CD4-positive, alpha-beta T cell treated with Interleukin-2 at 100 ng/mL for 4 hours (primary cell): ENCODE measurements at regions not wholly inside any gene's neighbourhood (a gene's known extent, or its start where the extent isn't known, plus 50 kb on each side); places are given as distances from the start of the nearest gene placed in this dataset.
"Not testable (repeated sequence)": the region's sequence is repeated elsewhere in the genome, so short reads cannot be mapped to it uniquely, and the experiment has no call there.

Source experiments
- DNase-seq: peaks from one replicate; pipeline ENCODE4 v3.0.0-alpha.2; 2020; ENCODE audit warnings: low spot score

DNA sequence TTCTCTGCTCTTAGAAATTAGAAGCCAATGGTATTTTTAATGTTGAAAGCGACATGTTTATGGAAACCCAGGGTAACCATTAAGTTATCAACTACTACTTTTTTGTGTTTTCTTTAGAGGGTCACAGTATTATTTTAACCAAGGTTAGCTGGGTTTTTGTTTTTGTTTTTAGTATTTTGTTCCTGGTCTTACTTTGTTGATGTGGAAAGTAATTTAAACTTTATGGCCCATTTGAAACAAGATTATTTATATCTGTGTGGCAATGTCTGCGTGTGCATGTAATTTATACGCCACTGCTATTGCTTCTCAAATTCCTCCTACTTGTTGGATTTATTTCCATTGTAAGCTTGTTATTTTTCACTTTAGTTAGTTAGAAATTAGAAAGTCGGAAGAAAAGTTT is 722.1 kb upstream of the NR2F2 start:
- DNase-seq: no peak

- DNase-seq: no peak
Observed at GRCh38 chr15:95609096-95609495, 721.4 kb upstream of the NR2F2 start.

GRCh38 chr15:95610945-95611344 is 719.6 kb upstream of the NR2F2 start:
- DNase-seq: no peak

GRCh38 chr15:95615436-95615835 is 715.1 kb upstream of the NR2F2 start:
- DNase-seq: no peak

DNA sequence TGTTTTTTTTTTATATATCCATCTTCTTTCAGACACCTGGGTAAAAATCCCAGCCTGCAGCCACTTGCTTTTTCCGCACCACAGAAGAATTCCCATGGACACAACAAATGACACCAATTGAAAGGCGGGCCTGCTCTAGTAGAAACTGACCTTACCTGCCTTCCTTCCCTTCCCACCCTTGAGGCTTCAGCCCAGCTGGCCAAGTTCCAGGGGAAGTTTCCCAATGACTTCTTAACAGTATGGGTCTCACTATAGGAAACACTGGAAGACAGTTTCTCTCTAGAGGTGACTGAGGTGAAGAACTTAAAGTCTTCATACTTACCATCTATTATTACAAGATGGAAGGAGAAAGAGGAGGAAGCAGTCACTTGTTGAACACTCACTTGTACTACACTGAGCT is 714.2 kb upstream of the NR2F2 start:
- no peak for DNase-seq

- no peak for DNase-seq
Observed at GRCh38 chr15:95620934-95621579, 709.4 kb upstream of the NR2F2 start.

- DNase-seq: no peak
Observed at GRCh38 chr15:95622843-95623242, 707.7 kb upstream of the NR2F2 start.

- DNase-seq: no peak
Observed at GRCh38 chr15:95624100-95624499, 706.4 kb upstream of the NR2F2 start.

- no peak for DNase-seq
Observed at GRCh38 chr15:95624616-95625361, 705.7 kb upstream of the NR2F2 start.

DNA sequence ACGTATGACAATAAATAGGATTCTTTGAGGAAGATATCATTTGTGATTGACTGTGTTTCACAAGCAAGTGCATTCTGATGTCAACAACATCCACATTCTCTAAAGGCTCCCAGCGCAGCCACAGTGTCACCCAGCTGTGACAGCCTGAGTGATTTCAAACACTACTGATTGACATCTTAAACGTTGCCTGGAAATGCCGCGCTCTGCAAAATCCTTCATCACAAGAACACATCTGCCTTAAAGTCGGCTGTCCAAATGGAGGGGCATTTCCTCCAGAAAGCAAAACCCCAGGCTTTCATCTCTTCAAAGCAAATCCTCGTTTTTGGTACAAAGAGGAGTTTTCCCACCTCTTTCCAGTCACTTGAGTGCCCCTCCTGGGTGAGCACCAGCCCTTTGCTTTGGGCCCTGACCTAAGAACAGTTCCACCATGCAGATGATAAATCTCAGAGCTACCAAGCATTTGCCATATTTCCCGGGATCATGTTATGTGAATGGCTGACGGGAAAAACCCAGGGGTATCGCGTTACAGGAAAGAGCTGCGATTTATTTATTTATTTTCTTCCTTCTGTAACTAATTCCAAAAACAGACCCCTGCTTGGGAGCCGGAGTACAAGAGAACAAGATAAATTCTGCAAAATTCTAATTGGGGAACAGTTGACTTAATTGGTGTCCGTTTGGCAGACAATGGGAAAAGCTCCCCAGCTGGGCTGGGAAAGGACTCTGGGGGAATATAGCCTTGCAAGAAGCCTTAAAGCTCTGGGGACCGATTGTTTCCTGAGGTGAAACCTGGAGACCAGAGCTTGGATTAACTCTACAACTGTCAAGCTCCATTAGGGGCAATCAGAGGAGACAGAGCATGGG is 703.8 kb upstream of the NR2F2 start:
- no peak for DNase-seq

- DNase-seq: no peak
Observed at GRCh38 chr15:95629503-95630168, 700.9 kb upstream of the NR2F2 start.

GRCh38 chr15:95630683-95631082 is 699.8 kb upstream of the NR2F2 start:
- DNase-seq: no peak

DNA sequence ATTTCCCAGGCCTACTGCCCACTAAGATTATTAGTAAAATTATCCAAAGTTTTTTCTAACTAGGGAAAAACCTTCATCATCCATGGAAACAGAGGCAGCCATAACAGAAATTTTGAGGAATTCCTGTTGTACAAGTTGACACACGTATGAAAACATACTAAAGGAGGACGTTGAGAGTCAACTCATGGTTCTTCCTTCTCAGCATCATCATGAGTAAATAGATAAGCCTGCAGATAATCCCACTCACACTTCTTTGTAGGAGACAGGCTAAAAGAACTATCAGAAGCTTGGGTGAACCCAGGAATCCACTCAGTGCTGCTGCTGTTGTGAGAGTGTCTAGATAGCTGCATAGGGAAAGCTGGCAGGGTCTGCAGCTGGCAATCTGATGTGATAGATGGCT is 694.8 kb upstream of the NR2F2 start:
- DNase-seq: no peak

GRCh38 chr15:95636107-95636506 is 694.4 kb upstream of the NR2F2 start:
- no peak for DNase-seq

GRCh38 chr15:95637234-95637633 is 693.3 kb upstream of the NR2F2 start:
- not testable (repeated sequence) for DNase-seq

- no peak for DNase-seq
Observed at GRCh38 chr15:95639208-95639607, 691.3 kb upstream of the NR2F2 start.

- DNase-seq: no peak
Observed at GRCh38 chr15:95644100-95644875, 686.2 kb upstream of the NR2F2 start.

DNA sequence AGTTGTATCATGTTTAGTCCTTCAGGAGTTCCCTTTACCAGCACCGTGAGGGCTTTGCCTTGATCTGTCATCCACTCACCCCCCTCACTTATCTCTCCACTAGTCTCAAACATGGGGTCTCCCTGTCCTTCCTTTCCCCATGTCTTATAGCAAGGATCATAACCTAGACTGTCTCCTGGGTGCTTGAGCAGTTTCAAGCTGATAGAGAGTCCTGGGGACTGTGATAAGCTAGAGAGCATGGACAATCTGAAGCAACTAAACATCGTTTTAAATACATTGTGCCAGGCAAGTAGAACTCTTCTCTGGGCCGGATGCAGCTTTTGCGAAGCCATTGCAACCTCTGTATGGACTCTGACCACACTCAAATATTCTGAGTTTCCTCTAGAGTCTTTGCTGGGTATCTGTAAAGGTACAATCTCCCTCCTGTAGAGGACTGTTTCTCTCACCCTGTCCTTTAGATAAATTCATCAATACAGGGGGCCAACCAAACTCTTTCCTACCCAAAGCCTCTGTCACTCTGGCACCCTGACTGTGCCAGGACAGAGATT is 684.6 kb upstream of the NR2F2 start:
- no peak for DNase-seq

DNA sequence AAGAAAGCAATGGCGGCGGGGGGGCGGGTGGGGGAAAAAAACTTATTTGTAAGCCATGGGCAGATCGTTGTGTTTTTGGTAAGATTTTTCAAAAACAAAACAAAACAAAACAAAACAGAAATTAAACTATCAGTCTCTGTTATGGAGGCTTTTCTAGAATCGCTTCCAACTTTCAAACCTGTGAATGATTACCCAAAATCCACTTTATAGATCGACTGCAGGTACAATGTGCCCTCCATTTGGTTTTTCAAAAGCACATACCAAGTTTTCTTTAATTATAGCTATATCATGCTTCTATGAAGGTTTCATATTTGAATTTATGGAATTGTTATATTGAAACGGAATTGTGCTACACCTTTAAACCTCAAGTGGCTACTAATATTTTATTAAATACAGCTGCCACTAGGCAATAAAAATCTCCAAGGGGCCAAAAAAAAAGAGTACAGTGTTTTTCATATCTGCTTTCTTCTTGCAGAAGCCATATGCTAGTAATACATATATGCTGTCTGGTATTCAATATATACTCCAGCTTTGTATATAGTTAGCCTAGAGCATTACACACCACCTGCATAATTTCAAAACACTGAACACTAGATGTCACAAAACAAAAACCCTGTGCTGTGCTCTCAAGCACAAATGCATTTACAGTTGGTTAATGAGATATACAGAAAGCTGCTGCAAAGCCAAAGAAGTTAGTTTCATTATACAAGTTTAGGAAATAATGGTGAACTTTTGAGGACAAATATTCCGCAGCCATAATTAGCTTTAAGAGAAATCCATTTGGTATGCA is 683.8 kb upstream of the NR2F2 start:
- DNase-seq: no peak

DNA sequence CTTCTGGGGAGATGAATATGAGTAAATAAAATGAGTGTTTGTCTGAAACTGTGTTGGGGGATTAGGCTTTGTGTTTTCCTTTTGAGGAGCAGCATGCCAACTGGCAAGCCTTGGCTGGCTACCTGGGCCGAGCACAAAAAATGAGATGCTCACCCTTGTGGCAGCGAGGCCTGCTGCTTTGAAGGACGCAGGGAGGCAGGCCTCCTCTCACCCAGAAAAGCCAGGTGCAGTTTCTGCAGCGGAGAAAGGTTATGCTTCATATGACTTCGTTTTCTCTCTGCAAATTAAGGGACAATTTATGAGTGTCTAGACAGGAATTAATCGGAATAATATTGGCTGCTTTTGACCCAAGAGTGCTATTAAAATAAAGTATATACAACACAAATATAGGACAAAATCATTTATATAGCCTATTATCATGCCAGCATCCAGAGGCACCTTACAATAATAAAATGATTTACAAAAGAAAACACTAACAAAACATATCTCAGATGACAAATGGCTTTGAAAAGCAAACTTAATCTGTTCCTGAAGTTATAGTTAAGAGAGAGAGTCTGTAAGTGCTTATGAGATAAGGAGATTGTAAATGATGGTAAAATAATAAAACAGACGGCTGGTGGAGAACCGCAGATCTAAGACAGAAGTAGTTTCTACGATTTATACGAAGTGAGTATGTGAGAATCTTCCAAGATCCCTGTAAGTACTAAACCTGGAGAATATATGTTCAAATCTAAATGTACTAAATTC is 682.8 kb upstream of the NR2F2 start:
- DNase-seq: no peak
